ENCODE measurements at regions not wholly inside any gene's neighbourhood (a gene's known extent, or its start where the extent isn't known, plus 50 kb on each side); places are given as distances from the start of the nearest gene placed in this dataset.

DNA sequence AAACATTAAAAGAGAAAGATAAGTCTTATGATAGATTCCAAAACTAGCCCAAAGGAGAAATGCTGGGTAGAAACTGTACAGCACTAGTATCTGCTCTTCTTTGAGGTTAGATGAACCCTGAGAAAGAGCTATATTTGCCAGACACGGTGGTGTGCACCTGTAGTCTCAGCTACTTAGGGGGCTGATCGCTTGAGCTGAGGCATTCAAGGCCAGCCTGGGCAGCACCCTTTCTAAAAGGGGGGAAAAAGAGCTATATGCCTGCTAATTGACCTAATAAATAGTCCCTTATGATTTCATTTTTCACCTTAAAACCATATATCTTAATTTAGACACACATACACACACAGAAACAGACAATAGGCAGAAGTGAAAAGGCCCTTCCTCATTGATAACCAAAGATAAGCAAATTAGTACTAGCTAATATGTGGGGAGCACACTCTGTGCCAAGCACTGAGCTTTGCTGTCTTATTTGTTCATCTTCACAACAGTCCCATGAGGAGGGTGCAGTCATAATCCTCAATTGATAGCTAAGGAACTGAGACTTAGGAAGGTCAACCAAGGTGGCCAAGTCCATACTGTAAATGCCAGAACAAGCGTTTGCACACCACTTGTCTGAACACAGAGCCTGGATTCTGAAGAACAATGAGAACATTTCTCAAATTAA, 56.6 kb upstream of the NLK start:
- no peak for DNase-seq
- TF ChIP-seq, protein P1, sequence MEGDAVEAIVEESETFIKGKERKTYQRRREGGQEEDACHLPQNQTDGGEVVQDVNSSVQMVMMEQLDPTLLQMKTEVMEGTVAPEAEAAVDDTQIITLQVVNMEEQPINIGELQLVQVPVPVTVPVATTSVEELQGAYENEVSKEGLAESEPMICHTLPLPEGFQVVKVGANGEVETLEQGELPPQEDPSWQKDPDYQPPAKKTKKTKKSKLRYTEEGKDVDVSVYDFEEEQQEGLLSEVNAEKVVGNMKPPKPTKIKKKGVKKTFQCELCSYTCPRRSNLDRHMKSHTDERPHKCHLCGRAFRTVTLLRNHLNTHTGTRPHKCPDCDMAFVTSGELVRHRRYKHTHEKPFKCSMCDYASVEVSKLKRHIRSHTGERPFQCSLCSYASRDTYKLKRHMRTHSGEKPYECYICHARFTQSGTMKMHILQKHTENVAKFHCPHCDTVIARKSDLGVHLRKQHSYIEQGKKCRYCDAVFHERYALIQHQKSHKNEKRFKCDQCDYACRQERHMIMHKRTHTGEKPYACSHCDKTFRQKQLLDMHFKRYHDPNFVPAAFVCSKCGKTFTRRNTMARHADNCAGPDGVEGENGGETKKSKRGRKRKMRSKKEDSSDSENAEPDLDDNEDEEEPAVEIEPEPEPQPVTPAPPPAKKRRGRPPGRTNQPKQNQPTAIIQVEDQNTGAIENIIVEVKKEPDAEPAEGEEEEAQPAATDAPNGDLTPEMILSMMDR (IDR thresholded peaks at IDR 0.05; ENCODE audit: partially characterized antibody, unreplicated experiment): no peak
- no peaks in the 10 kb centered on the region for H3K9me3 Mint-ChIP-seq (ENCODE audit: unreplicated experiment)
- no peaks in the 10 kb centered on the region for H3K36me3 Mint-ChIP-seq (ENCODE audit: unreplicated experiment)
- H3K27ac Mint-ChIP-seq (ENCODE audit: unreplicated experiment): no peak overlapping the region
- H3K4me3 Mint-ChIP-seq (ENCODE audit: unreplicated experiment): no peak overlapping the region
- H3K27me3 Mint-ChIP-seq (ENCODE audit: unreplicated experiment): peaks cover 2% of the 10 kb centered on the region
- H3K4me1 Mint-ChIP-seq (ENCODE audit: low read depth, unreplicated experiment): no peaks in the 10 kb centered on the region

DNA sequence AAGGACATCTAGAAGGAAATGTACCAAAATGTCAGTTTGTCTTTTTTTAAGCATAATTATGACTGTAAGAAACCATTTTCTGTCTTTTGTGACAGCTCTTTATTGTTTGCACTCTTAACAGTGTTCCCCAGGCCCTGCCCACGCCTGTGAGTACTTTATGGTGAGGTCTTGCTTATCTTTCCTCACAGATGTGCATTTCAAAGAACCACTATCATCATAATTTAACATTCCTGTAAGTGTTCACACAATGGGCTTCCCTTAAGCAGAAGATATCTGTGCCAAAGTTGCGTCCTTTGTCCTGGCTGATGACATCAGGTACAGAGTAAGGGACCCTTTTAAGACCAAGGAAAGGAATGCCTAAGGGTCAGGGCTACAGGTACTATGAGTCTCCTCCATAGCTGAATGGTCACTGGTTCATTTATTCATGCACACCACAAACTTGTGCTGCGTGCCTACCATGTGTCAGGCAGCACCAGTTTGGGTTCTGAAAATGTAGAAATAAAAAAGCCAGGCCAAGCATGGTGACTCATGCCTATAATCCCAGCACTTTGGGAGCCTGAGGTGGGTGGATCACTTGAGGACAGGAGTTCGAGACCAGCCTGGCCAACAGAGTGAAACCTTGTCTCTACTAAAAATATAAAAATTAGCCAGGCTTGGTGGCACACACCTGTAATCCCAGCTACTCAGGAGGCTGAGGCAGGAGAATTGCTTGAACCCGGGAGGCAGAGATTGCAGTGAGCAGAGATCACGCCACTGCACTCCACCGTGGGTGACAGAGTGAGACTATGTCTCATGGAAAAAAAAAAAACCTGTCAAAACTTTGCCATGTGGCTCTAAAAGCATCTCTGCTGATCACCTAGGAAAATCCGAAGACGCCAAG, 55.4 kb upstream of the NLK start:
- Mint-ChIP-seq H3K27ac (ENCODE audit: unreplicated experiment) (no peak overlapping the region), H3K27me3 (ENCODE audit: unreplicated experiment) (peaks cover 2% of the 10 kb centered on the region), H3K36me3 (ENCODE audit: unreplicated experiment) (no peaks in the 10 kb centered on the region), H3K4me1 (ENCODE audit: low read depth, unreplicated experiment) (no peaks in the 10 kb centered on the region), H3K4me3 (ENCODE audit: unreplicated experiment) (no peak overlapping the region), H3K9me3 (ENCODE audit: unreplicated experiment) (no peaks in the 10 kb centered on the region)
- no peak for DNase-seq
- TF ChIP-seq, protein P1 (IDR thresholded peaks at IDR 0.05; ENCODE audit: partially characterized antibody, unreplicated experiment): no peak

DNA sequence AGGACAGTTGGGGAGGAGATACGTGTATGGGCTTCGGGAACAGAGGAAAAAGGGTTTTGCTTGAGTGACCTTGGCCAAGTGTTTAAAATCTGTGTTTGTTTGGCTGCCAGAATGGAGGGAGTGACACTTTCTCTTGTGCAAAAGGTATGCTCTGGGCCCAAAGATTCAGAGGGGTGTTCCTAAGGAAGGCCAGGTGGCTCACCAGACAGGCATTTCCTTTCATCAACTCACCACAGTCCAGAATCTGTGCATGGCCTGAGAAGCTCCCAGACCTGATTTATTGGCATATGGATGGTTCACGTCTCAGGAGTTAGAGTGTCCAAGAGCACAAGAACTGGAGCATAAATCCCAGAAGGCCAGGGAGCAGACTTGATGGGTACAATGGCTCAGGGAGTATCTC, 53.4 kb upstream of the NLK start:
- Mint-ChIP-seq H3K9me3 (ENCODE audit: unreplicated experiment) (no peaks in the 10 kb centered on the region), H3K27ac (ENCODE audit: unreplicated experiment) (no peak overlapping the region), H3K27me3 (ENCODE audit: unreplicated experiment) (peaks cover 2% of the 10 kb centered on the region), H3K4me3 (ENCODE audit: unreplicated experiment) (no peak overlapping the region), H3K4me1 (ENCODE audit: low read depth, unreplicated experiment) (no peaks in the 10 kb centered on the region), H3K36me3 (ENCODE audit: unreplicated experiment) (no peaks in the 10 kb centered on the region)
- DNase-seq: no peak
- TF ChIP-seq, protein P1 (IDR thresholded peaks at IDR 0.05; ENCODE audit: partially characterized antibody, unreplicated experiment): no peak

DNA sequence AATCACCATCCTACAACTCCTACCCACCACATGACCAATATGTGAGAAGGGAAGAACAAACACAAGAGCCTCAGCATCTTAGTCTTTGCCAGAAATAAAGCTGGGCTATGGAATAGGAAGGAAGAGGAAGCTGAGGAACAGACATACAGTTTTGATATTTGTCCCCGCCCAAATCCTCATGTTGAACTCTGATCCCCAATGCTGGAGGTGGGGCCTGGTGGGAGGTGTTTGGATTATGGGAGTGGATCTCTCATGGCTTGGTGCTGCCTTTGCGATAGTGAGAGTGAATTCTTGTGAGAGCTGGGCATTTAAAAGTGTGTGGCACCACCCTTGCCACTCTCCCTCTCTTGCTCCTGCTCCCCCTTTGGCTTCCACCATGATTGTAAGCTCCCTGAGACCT, 52.4 kb upstream of the NLK start:
- Mint-ChIP-seq H3K27me3 (ENCODE audit: unreplicated experiment) (peaks cover 2% of the 10 kb centered on the region), H3K4me3 (ENCODE audit: unreplicated experiment) (no peak overlapping the region), H3K36me3 (ENCODE audit: unreplicated experiment) (no peaks in the 10 kb centered on the region), H3K9me3 (ENCODE audit: unreplicated experiment) (no peaks in the 10 kb centered on the region), H3K27ac (ENCODE audit: unreplicated experiment) (no peak overlapping the region), H3K4me1 (ENCODE audit: low read depth, unreplicated experiment) (no peaks in the 10 kb centered on the region)
- no peak for DNase-seq
- TF ChIP-seq, protein P1 (IDR thresholded peaks at IDR 0.05; ENCODE audit: partially characterized antibody, unreplicated experiment): no peak

DNA sequence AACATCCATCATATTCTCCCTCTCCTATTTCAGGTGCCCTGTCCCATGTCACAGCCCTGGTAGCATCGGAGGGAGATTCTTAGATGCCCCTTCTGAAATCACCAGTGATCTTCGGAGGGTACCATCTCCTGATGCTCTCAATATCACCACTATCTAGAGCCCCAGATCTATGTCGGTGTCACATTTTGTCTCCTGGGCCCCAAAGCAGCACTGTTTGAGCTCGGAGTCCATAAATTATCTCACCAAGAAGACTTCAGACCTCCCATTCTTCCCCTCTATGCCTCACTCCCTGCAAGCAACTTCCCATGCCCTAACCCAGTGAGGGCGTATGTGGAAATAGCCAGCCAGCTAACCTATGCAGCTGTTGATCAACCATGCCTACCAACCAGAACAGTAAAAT, 51.5 kb upstream of the NLK start:
- no peaks in the 10 kb centered on the region for H3K36me3 Mint-ChIP-seq (ENCODE audit: unreplicated experiment)
- DNase-seq: no peak
- no peaks in the 10 kb centered on the region for H3K9me3 Mint-ChIP-seq (ENCODE audit: unreplicated experiment)
- TF ChIP-seq, protein P1 (IDR thresholded peaks at IDR 0.05; ENCODE audit: partially characterized antibody, unreplicated experiment): no peak
- no peak overlapping the region for H3K27ac Mint-ChIP-seq (ENCODE audit: unreplicated experiment)
- no peaks in the 10 kb centered on the region for H3K4me1 Mint-ChIP-seq (ENCODE audit: low read depth, unreplicated experiment)
- H3K4me3 Mint-ChIP-seq (ENCODE audit: unreplicated experiment): no peak overlapping the region
- H3K27me3 Mint-ChIP-seq (ENCODE audit: unreplicated experiment): peaks cover 2% of the 10 kb centered on the region

All from glutamatergic neuron (in vitro differentiated cells).